OCI-LY1 (cell line): ENCODE measurements at regions not wholly inside any gene's neighbourhood (a gene's known extent, or its start where the extent isn't known, plus 50 kb on each side); places are given as distances from the start of the nearest gene placed in this dataset.

Experiments
- H2AFZ ChIP-seq: fragments of 200-600 bp; sonication (generic), shearing (Covaris generic); 2 replicates; pipeline ENCODE4 v1.6.0; 2014; ENCODE audit warnings: antibody characterized with exemption, mild to moderate bottlenecking, low read length
- H3F3A ChIP-seq: fragments of 200-600 bp; sonication (generic), shearing (Covaris generic); 2 replicates; pipeline ENCODE4 v1.6.0; 2014; ENCODE audit warnings: mild to moderate bottlenecking, antibody characterized with exemption, low read length, moderate library complexity; ENCODE audit not compliant: insufficient read depth
- H3K27ac ChIP-seq: fragments of 200-600 bp; sonication (generic); 2 replicates; pipeline ENCODE4 v1.5.1; 2014; ENCODE audit warnings: low read length, mixed run types, mild to moderate bottlenecking, low read depth; ENCODE audit not compliant: poor library complexity, severe bottlenecking
- H3K27me3 ChIP-seq: fragments of 200-600 bp; sonication (generic); 2 replicates; pipeline ENCODE4 v1.6.0; 2014; ENCODE audit warnings: antibody characterized with exemption, mild to moderate bottlenecking, low read length, moderate library complexity; ENCODE audit not compliant: insufficient read depth
- H3K36me3 ChIP-seq: fragments of 200-600 bp; sonication (generic); 2 replicates; pipeline ENCODE4 v1.6.1; 2014; ENCODE audit warnings: mild to moderate bottlenecking, antibody characterized with exemption, low read length, moderate library complexity, mixed read lengths; ENCODE audit not compliant: insufficient read depth
- H3K4me1 ChIP-seq: fragments of 200-600 bp; sonication (generic); 2 replicates; pipeline ENCODE4 v1.5.1; 2014; ENCODE audit warnings: mild to moderate bottlenecking, low read length, moderate library complexity; ENCODE audit not compliant: insufficient read depth, severe bottlenecking
- H3K4me2 ChIP-seq: fragments of 200-600 bp; sonication (generic), shearing (Covaris generic); 2 replicates; pipeline ENCODE4 v1.6.1; 2014; ENCODE audit warnings: low read length
- H3K4me3 ChIP-seq: fragments of 200-600 bp; sonication (generic); 2 replicates; pipeline ENCODE4 v1.5.1; 2014; ENCODE audit warnings: low read length, low read depth, mild to moderate bottlenecking, mixed read lengths; ENCODE audit not compliant: poor library complexity, severe bottlenecking
- H3K79me2 ChIP-seq: fragments of 200-600 bp; shearing (Covaris generic); 2 replicates; pipeline ENCODE4 v1.6.1; 2016; ENCODE audit warnings: mixed run types, low read length, mixed read lengths; ENCODE audit not compliant: insufficient read depth
- H3K9ac ChIP-seq: fragments of 200-600 bp; sonication (generic), shearing (Covaris generic); 2 replicates; pipeline ENCODE4 v1.6.1; 2014; ENCODE audit warnings: mild to moderate bottlenecking, low read length, mixed read lengths
- H3K9me2 ChIP-seq: fragments of 200-600 bp; sonication (generic), shearing (Covaris generic); 2 replicates; pipeline ENCODE4 v1.6.1; 2014; ENCODE audit warnings: low read depth, mild to moderate bottlenecking, low read length, mixed read lengths
- H3K9me3 ChIP-seq: fragments of 200-600 bp; shearing (Covaris generic); 2 replicates; pipeline ENCODE4 v1.6.1; 2014; ENCODE audit warnings: low read length, mixed read lengths
- H4K20me1 ChIP-seq: fragments of 200-600 bp; sonication (generic), shearing (Covaris generic); 2 replicates; pipeline ENCODE4 v1.6.0; 2016; ENCODE audit warnings: mild to moderate bottlenecking, low read length; ENCODE audit not compliant: insufficient read depth
- EZH2 ChIP-seq: fragments of 200-600 bp; sonication (generic), shearing (Covaris generic); IDR thresholded peaks from 2 replicates; pipeline ENCODE4 v1.8.0; 2017; ENCODE audit warnings: borderline replicate concordance, mixed run types, mild to moderate bottlenecking, antibody characterized with exemption, low read length, moderate library complexity, mixed read lengths
- TF ChIP-seq, protein P1 (sequence below): fragments of 200-600 bp; sonication (generic), shearing (Covaris generic); IDR thresholded peaks from 2 replicates; pipeline ENCODE4 v1.5.1; 2017; ENCODE audit warnings: mild to moderate bottlenecking, antibody characterized with exemption, low read length, moderate library complexity, mixed read lengths

DNA sequence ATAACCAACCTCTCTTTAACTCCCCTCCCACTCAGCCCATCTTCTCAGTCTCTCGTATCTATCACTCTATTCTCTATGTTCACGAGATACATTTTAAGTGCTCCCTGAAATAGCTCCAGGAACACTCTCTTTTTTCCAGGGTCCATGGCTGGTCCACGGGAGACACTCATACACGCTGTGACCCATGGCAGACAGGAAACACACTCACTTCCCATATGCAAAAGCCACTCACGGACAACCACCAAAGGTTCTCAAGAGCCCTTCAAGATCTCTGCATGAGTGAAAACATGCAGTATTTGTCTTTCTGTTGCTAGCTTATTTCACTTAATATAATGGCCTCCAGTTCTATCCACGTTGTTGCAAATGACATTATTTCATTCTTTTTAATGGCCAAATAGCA is 71.4 kb upstream of the PCSK2 start:
- no peaks in the 10 kb centered on the region for H3K9me3 ChIP-seq
- H3K4me3 ChIP-seq, result no peak overlapping the region
- H4K20me1 ChIP-seq, result no peaks in the 10 kb centered on the region
- H2AFZ ChIP-seq, result no peak overlapping the region
- H3K27me3 ChIP-seq, result no peaks in the 10 kb centered on the region
- H3F3A ChIP-seq, result no peaks in the 10 kb centered on the region
- H3K4me2 ChIP-seq, result no peak overlapping the region
- TF ChIP-seq EZH2, result no peak
- TF ChIP-seq, protein P1, sequence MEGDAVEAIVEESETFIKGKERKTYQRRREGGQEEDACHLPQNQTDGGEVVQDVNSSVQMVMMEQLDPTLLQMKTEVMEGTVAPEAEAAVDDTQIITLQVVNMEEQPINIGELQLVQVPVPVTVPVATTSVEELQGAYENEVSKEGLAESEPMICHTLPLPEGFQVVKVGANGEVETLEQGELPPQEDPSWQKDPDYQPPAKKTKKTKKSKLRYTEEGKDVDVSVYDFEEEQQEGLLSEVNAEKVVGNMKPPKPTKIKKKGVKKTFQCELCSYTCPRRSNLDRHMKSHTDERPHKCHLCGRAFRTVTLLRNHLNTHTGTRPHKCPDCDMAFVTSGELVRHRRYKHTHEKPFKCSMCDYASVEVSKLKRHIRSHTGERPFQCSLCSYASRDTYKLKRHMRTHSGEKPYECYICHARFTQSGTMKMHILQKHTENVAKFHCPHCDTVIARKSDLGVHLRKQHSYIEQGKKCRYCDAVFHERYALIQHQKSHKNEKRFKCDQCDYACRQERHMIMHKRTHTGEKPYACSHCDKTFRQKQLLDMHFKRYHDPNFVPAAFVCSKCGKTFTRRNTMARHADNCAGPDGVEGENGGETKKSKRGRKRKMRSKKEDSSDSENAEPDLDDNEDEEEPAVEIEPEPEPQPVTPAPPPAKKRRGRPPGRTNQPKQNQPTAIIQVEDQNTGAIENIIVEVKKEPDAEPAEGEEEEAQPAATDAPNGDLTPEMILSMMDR, result no peak
- H3K36me3 ChIP-seq, result no peaks in the 10 kb centered on the region
- no peak overlapping the region for H3K27ac ChIP-seq
- no peaks in the 10 kb centered on the region for H3K4me1 ChIP-seq
- no peak overlapping the region for H3K9ac ChIP-seq
- no peaks in the 10 kb centered on the region for H3K79me2 ChIP-seq
- no peaks in the 10 kb centered on the region for H3K9me2 ChIP-seq

DNA sequence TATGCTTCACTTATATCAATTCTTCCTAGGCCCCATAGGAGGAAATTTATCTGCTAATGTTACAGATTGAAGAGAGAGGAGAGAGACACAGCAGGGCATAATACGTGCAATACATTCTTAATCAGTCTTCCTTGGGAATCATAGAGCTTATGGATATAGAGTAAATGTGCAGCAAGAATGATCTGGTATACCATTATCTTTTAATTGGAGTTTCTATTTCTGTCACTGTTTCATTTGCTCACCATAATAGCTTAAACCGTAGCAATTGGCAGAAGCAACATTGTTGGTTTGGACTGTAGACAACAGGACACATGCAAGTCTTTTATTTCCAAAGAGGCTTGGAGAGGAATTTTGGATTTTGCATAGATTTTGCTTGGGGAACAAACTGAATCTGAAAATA is 68.1 kb upstream of the PCSK2 start:
- Histone ChIP-seq H3K9ac (no peak overlapping the region), H4K20me1 (no peaks in the 10 kb centered on the region), H3K27me3 (no peaks in the 10 kb centered on the region), H3K9me2 (no peaks in the 10 kb centered on the region), H3K36me3 (no peaks in the 10 kb centered on the region), H3K9me3 (no peaks in the 10 kb centered on the region), H3K27ac (no peak overlapping the region), H2AFZ (no peak overlapping the region), H3K4me3 (no peak overlapping the region), H3K4me2 (no peak overlapping the region), H3K4me1 (no peaks in the 10 kb centered on the region), H3K79me2 (no peaks in the 10 kb centered on the region), H3F3A (no peaks in the 10 kb centered on the region)
- TF ChIP-seq, protein P1, result no peak
- no peak for TF ChIP-seq EZH2

DNA sequence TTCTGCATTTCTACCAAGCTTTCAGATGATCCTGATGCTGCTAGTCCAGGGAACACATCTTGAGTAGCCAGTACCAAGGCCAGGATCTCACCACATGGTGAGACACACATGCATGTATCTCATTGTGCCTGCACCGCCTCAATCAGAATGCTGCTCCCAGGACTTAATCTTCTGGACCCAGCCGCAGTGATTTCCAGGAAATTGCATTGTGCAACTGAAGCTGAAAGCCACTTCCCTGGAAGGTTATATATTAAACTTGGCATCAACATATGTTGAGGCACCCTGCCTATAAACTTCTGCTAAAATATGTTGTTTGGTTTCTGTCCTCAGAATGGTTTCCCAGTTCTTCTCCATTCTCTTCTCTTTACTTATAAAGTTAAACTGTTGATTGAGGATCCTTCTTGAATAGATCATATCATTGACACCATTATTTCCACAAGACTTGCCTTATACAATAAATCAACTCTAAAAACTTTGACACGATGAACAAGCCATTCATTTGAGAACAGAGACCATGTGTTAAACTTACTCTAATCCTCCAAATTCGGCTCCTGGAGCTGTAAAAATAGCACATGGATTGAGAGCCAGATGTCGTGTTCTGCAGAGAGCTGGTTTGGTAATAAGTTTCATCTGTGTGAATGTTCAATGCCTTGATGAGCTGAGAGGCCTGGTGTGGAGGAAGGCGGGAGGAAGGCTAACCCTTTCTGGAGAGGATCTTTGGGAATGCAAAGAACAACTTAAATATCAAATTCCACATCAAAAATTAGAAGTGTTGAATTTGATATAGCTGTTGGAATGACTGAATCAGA is 65.0 kb upstream of the PCSK2 start:
- Histone ChIP-seq H3K79me2 (no peaks in the 10 kb centered on the region), H3K36me3 (no peaks in the 10 kb centered on the region), H4K20me1 (no peaks in the 10 kb centered on the region), H3K9me3 (no peaks in the 10 kb centered on the region), H3K9ac (no peak overlapping the region), H3F3A (no peaks in the 10 kb centered on the region), H3K27me3 (no peaks in the 10 kb centered on the region), H3K4me1 (no peaks in the 10 kb centered on the region), H3K9me2 (no peaks in the 10 kb centered on the region), H3K27ac (no peak overlapping the region), H2AFZ (no peak overlapping the region), H3K4me3 (no peak overlapping the region), H3K4me2 (no peak overlapping the region)
- TF ChIP-seq, protein P1, result no peak
- no peak for TF ChIP-seq EZH2
